HG02678 (cell line): ENCODE measurements at regions not wholly inside any gene's neighbourhood (a gene's known extent, or its start where the extent isn't known, plus 50 kb on each side); places are given as distances from the start of the nearest gene placed in this dataset.
"Not testable (repeated sequence)": the region's sequence is repeated elsewhere in the genome, so short reads cannot be mapped to it uniquely, and the experiment has no call there.

Source experiments
- ATAC-seq: cut with Tn5 transposase; IDR thresholded peaks from one replicate; pipeline ENCODE4 v1.9.1; 2021; ENCODE audit warnings: mild to moderate bottlenecking, moderate library complexity; ENCODE audit not compliant: unreplicated experiment

DNA sequence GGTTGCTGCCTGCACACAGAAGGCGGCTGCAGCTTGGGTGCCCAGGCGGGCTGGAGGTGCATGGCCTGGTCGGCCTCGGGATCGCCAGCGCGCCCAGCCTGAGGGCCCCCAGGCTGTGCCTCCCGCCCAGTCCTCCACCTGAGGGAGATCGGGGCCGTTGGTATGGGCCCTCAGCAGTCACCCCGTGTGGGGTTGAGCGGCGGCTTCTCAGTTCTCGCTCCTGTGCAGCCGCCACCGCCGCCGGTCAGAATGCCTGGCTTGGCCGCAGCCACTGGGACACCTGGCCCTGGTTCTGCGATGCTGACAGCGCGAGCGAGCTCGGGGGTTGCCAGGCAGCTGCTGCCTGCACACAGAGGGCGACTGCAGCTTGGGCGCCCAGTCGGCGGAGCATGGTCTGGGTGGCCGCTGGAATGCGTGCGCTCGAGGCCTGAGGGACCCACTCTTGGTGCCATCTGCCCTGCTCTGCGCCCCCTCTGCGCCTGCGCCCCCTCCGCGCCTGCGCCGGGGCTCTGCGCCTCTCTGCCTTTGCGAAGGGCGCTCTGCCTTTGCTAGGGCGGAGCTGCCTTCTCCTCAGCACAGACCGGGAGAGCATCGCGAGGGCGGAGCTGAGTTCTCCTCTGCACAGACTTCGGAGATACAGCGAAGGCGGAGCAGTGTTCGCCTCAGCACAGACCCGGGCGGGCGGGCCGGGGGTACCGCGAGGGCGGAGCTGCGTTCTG, 84.6 kb upstream of the ZNG1F start:
- peak; percentile 100 for ATAC-seq

DNA sequence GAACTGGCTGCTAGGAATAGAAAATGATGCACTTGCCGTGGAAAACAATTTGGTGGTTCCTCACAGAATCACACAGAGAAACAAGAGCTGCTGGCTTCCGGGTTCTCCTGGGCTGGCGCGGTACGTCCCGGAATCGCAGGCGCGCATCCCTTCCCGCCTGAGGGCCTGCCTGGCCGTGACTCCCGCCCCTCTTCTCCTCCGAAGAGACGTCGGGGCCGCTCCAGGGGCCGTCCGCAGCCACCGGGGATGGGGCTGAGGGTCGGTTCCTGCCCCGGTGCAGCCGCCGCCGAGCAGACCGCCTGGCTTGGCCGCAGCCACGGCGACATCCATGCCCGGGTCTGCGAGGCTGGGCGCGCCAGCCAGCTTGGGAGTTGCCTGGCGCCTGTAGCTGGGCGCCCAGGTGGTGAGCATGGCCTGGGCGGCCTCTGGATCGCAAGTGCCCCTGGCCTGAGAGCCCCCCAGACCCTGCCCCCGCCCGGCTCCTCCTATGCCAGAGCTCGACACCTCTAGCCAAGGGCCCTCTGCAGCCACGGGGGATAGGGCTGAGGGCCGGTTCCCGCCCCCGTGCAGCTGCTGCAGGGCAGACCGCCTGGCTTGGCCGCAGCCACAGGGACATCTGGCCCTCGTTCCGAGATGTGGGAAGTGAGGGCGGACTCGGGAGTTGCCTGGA, 83.9 kb upstream of the ZNG1F start:
- peak; percentile 36 for ATAC-seq

DNA sequence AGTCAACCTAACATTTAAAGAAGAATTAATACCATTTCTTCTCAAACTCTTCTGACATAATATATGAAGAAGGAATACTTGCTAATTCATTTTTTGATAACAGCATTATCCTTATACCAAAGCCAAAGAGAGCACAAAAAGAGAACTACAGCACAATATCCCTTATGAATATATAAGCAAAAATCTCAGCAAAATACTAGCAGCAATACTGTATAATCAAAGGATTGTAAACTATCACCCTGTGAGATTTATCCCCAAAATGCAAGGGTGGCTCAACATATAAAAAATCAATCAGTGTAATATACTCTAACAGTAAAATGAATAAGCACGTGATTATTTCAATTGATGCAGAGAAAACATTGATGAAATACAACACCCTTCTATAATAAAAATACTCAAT, 81.9 kb upstream of the ZNG1F start:
- not testable (repeated sequence) for ATAC-seq

DNA sequence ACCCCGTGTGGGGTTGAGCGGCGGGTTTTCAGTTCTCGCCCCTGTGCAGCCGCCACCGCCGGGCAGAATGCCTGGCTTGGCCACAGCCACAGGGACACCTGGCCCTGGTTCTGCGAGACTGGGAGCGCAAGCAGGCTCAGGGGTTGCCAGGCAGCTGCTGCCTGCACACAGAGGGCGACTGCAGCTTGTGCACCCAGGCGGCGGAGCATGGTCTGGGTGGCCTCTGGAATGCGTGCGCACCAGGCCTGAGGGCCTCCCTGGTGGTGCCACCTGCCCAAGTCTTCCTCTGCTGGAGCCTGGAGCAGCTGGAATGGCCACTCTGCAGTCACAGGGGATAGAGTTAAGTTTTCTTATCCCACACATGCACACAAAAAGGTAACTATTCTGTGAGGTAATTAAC, 80.4 kb upstream of the ZNG1F start:
- ATAC-seq = not testable (repeated sequence)

DNA sequence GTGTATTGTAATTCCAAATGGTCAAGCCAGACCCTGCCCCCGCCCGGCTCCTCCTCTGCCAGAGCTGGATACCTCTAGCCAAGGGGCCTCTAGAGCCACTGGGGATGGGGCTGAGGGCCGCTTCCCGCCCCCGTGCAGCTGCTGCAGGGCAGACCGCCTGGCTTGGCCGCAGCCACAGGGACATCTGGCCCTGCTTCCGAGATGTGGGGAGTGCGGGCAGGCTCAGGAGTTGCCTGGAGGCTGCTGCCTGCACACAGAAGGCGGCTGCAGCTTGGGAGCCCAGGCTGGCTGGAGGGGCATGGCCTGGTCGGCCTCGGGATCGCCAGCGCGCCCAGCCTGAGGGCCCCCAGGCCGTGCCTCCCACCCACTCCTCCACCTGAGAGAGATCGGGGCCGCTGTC, 79.9 kb upstream of the ZNG1F start:
- ATAC-seq = not testable (repeated sequence)

DNA sequence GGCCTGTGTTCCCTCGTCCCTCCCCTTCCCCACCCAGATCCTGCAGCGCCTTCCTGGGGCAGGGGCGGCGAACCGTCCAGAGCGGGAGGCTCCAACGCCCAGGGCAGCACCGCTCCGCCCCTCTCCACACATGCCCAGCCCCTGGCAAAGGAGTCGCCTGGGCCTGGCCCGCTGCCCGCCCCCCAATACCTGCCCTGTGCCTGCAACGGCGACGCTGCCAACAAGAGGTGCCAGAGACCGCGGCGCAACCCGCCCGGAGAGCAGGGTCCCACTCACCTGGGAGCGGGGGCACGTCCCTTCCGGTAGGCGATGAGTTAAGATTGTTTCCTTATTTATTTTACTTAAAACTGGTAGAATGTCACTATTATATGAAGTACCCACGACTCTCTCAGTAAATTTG, 77.5 kb upstream of the ZNG1F start:
- not testable (repeated sequence) for ATAC-seq

DNA sequence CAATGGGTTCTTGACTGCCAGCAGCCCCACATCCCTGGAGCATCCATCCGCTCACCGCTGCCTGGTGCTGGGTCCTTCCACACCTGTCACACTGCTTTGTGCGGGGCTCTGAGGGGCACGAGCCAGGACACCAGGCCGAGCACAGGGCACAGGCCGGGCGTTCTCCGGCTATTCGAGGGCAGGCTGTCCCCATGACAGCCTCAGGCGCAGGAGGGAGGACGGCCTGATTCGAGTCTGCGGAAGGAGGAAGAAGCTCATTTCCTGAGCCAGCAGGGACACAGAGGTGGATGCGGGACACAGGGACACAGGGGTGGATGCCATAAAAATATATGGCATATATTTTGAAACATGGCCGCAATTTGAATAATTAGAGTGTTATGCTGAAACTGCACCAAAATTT, 76.9 kb upstream of the ZNG1F start:
- not testable (repeated sequence) for ATAC-seq

DNA sequence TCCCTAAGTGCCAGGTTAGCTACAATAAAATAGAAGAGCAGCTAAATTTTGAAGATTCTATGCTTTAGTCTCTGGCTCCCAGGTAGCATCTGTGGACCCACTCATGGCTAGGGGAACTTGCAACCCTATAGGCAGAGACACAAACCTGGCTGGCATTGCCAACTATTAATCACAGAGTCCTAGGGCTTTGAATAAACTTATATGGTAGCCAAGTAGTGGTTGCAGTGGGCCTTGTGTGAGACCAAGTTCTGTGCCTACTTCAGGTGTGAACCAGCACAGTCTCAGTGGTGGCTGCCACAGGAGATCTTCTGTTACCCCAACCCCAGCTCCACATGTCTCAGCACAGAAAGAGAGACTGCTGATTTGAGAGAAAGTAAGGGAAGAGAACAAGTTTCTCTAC, 62.9 kb upstream of the ZNG1F start:
- ATAC-seq = not testable (repeated sequence)

DNA sequence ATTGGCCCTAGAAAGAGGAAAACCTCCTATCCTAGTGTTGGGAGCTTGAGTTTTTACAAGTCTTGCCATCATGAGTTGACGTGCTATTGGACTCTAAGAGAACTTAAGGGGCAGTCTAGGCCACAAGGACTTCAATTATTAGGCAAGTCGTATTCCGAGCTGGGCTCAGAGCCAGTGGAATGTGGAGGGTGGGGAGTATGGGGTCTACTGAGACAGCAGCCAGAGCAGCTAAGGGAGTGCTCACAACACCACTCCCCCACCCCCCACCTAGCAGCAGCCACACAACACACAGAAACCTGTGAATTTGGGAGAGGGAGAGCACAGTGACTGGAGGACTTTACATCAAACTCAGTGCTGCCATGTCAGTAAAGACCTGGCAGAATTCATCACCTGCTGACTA, 62.0 kb upstream of the ZNG1F start:
- ATAC-seq = not testable (repeated sequence)

DNA sequence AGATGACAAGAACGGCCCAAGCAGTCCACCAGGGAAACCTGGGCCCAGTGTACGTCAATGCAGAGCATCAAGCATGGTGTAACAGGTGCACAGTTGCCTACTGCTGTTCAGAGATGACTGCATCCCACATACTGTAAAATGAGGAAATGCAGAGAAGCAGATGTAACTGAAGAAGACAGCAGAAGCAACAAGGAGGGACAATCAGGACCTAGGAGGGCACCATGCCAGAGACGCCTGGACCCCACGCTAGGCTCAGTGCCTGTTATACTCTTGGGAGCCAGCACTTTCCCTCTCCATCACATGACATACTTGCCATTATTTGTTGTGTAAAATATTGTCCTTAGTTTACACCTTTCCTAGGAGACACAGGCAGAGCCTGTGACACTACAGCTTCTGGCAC, 57.6 kb upstream of the ZNG1F start:
- not testable (repeated sequence) for ATAC-seq
